Esophagus squamous epithelium (tissue), 5 donors: ENCODE measurements at regions not wholly inside any gene's neighbourhood (a gene's known extent, or its start where the extent isn't known, plus 50 kb on each side); places are given as distances from the start of the nearest gene placed in this dataset.

Experiments used
- DNase-seq: peaks from one replicate; lab custom pipeline; 2025; lab: John Stamatoyannopoulos, UW
- H3K27ac ChIP-seq, 4 donors: fragments of 200-600 bp; sonication (generic); one replicate each; pipeline ENCODE4 v1.5.1; 2016 to 2019; ENCODE audit warnings: mild to moderate bottlenecking in 1 of 4
- H3K27me3 ChIP-seq, 4 donors: fragments of 200-600 bp; sonication (generic); 1 replicate in 3 of 4; 2 replicates in 1 of 4; pipeline versions ENCODE4 v1.5.1 to v1.6.0; 2017 to 2021; ENCODE audit warnings: antibody characterized with exemption in 1 of 4
- H3K36me3 ChIP-seq, 3 donors: fragments of 200-600 bp; sonication (generic); one replicate each; pipeline ENCODE4 v1.5.1; 2016 to 2019
- H3K4me1 ChIP-seq, 3 donors: fragments of 200-600 bp; sonication (generic); one replicate each; pipeline ENCODE4 v1.5.1; 2017 to 2019
- H3K4me3 ChIP-seq, 4 donors: fragments of 200-600 bp; sonication (generic); 1 replicate in 3 of 4; 2 replicates in 1 of 4; pipeline ENCODE4 v1.5.1; 2016 to 2019; ENCODE audit warnings: mild to moderate bottlenecking in 2 of 4, moderate library complexity in 1 of 4
- H3K9me3 ChIP-seq, 3 donors: fragments of 200-600 bp; sonication (generic); one replicate each; pipeline ENCODE4 v1.5.1; 2016 to 2019
- POLR2A ChIP-seq, 4 donors: fragments of 450-650 bp; IDR thresholded peaks; one replicate each; pipeline ENCODE4 v1.6.1; 2017; ENCODE audit warnings: antibody characterized with exemption in 4 of 4, mild to moderate bottlenecking in 4 of 4, moderate library complexity in 3 of 4
- WGBS, 2 donors: methylation state at CpG; one replicate each; pipeline ENCODE4 v1.1.5; 2018; 5-methylcytosine and 5-hydroxymethylcytosine counted together
- intact Hi-C: fragments of 100-400 bp; cut with DNase I; formaldehyde crosslinking; loops from one replicate; pipeline ENCODE4 v1.15.0; 2022
- TF ChIP-seq, protein P1 (sequence below), 6 experiments: fragments of 450-650 bp in 4 of 6; fragments of 200-600 bp in 2 of 6; sonication (generic) in 2 of 6; IDR thresholded peaks; one replicate each; pipeline ENCODE4 v1.5.1; 2016 to 2019; ENCODE audit warnings: antibody characterized with exemption in 6 of 6, mild to moderate bottlenecking in 4 of 6, moderate library complexity in 4 of 6
- donor health status: DM: yes; HTN: yes; CAD: no.

DNA sequence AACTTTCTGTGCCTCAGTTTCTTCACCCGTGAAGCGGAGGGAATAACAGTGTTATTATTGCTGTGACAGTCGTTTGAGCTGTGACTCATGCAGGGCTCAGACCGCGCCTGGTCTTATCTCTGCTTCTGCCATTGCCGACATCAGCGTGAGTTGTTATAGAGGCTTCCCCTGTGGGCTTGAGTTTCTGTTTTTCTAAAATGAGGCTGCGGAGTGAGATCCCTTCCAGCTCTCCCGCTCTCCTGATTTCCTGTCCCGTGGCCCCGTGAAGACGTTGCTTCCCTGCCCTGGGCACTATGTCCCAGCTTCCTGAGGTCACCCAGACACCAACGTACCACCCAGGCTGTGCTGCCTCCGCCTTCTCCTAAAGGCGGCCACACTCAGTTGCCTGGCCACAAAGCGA, 278.5 kb downstream of the BMP7 start:
- no peak overlapping the region for H3K27ac ChIP-seq
- TF ChIP-seq, protein P1, sequence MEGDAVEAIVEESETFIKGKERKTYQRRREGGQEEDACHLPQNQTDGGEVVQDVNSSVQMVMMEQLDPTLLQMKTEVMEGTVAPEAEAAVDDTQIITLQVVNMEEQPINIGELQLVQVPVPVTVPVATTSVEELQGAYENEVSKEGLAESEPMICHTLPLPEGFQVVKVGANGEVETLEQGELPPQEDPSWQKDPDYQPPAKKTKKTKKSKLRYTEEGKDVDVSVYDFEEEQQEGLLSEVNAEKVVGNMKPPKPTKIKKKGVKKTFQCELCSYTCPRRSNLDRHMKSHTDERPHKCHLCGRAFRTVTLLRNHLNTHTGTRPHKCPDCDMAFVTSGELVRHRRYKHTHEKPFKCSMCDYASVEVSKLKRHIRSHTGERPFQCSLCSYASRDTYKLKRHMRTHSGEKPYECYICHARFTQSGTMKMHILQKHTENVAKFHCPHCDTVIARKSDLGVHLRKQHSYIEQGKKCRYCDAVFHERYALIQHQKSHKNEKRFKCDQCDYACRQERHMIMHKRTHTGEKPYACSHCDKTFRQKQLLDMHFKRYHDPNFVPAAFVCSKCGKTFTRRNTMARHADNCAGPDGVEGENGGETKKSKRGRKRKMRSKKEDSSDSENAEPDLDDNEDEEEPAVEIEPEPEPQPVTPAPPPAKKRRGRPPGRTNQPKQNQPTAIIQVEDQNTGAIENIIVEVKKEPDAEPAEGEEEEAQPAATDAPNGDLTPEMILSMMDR (IDR thresholded peaks at IDR 0.05) = no peak
- TF ChIP-seq POLR2A (IDR thresholded peaks at IDR 0.05) = no peak
- H3K4me1 ChIP-seq = no peaks in the 10 kb centered on the region
- 68 to 72% methylated on average over 8 to 16 of the region's 16 CpGs for WGBS, 2 donors
- intact Hi-C loops = no loop called here
- no peaks in the 10 kb centered on the region for H3K36me3 ChIP-seq
- H3K27me3 ChIP-seq = peaks cover 0 to 24% (median 0%) of the 10 kb centered on the region in 4 donors
- H3K9me3 ChIP-seq = peaks cover 0 to 34% (median 7%) of the 10 kb centered on the region in 3 donors
- H3K4me3 ChIP-seq = no peak overlapping the region
- no peak for DNase-seq

DNA sequence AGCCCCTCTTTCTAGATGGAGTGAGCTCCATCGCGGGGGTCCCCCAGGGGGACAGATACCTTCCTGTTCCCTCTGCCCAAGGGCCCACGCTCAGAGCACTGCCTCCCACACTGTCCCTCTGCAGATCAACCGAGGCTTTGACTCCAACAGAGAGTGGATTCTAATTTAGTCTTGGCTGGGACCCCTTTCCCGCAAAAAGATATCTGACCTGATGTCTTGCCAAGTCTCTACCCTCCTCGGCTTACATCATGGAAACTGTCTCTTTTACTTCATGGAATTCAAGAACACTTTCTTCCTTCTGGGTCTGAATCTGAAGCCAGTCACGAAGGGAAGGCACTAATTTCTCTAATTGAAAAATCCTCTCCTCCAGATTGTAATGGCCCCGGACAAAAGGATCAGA, 278.0 kb downstream of the BMP7 start:
- H3K27ac ChIP-seq = no peak overlapping the region
- 72 to 75% methylated on average over 6 to 8 of the region's 8 CpGs for WGBS, 2 donors
- DNase-seq = no peak
- intact Hi-C loops = no loop called here
- H3K36me3 ChIP-seq = no peaks in the 10 kb centered on the region
- peaks cover 0 to 24% (median 0%) of the 10 kb centered on the region in 4 donors for H3K27me3 ChIP-seq
- TF ChIP-seq POLR2A (IDR thresholded peaks at IDR 0.05) = no peak
- TF ChIP-seq, protein P1 (IDR thresholded peaks at IDR 0.05) = no peak
- H3K4me1 ChIP-seq = no peaks in the 10 kb centered on the region
- peaks cover 0 to 32% (median 7%) of the 10 kb centered on the region in 3 donors for H3K9me3 ChIP-seq
- H3K4me3 ChIP-seq = no peak overlapping the region

DNA sequence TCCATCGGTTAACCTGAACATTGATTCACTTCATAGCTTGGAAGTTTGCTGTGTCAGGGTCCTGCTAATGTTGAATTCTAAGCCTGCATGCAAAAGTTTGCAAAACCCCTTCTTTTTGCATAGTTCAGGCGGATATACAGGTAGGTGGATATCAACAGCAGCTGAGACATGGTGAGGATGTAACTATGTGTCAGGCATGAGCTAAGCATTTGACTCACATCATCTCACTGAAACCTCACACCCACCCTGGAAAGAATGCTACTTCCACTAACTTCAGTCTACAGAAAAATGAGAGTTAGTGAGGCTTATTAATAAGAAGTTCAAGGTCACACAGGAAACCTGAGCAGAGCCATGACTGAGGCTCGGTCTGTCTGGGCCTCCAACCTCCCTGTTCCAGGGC, 276.9 kb downstream of the BMP7 start:
- WGBS, 2 donors = 89 to 94% methylated on average over 3 of the region's 3 CpGs
- Histone ChIP-seq H3K27ac (no peak overlapping the region), H3K9me3 (peaks cover 0 to 23% (median 3%) of the 10 kb centered on the region in 3 donors), H3K27me3 (peaks cover 0 to 24% (median 0%) of the 10 kb centered on the region in 4 donors), H3K4me3 (no peak overlapping the region), H3K4me1 (no peaks in the 10 kb centered on the region), H3K36me3 (no peaks in the 10 kb centered on the region)
- intact Hi-C loops = no loop called here
- TF ChIP-seq, protein P1 (IDR thresholded peaks at IDR 0.05) = no peak
- TF ChIP-seq POLR2A (IDR thresholded peaks at IDR 0.05) = no peak
- no peak for DNase-seq

DNA sequence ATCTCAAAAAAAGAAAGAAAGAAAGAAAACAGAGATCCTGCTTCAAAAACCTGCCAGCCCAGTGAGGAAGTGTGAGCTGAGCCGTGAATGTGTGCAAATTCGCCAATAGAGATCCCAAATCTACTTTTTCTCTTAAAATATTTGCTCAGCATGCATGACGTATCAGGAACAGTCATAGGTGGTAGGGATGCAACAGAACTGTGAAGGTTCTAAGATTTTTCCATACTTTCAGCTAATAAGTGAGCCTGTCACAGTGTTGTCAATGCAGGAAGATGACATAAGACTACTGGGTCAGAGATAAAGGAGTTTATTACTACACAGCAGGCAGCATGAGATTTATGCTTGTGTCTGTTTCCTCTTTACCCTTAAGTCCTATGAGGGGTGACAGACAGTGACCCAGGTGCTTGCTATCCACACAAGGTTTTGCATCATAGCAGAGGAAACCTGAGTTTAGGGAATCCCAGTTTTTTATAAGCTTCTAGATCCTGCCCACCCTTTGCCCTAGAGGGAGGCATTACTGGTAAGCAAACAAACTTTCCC, 273.4 kb downstream of the BMP7 start:
- Histone ChIP-seq H3K27ac (no peak overlapping the region), H3K9me3 (peaks cover 0 to 2% (median 0%) of the 10 kb centered on the region in 3 donors), H3K4me3 (no peak overlapping the region), H3K27me3 (peaks cover 0 to 24% (median 0%) of the 10 kb centered on the region in 4 donors), H3K36me3 (no peaks in the 10 kb centered on the region), H3K4me1 (peaks cover 0 to 16% (median 8%) of the 10 kb centered on the region in 3 donors)
- intact Hi-C loops = no loop called here
- TF ChIP-seq, protein P1 (IDR thresholded peaks at IDR 0.05) = no peak
- no peak for TF ChIP-seq POLR2A (IDR thresholded peaks at IDR 0.05)
- no peak for DNase-seq
- WGBS, 2 donors = 84 to 85% methylated on average over 3 of the region's 3 CpGs

DNA sequence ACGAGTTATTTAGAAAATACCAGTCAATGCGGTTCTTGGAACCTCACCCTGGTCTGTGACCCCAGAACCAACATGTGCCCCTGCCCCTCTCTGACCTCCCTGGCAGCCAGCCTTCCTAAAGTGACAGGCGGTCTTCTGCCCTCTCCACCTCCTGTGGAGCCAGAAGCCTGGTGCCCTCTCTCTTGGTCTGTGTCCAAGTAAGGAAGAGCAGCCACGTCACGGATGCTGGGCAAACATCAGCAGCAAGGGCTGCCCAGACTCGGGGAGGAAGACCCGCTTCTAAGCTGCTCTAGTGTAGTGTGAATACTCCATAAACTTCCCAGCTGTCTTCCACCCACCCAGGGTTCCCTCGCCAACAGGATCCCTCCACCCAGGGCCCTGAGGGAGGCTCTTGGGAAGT, 272.4 kb downstream of the BMP7 start:
- TF ChIP-seq, protein P1 (IDR thresholded peaks at IDR 0.05) = no peak
- TF ChIP-seq POLR2A (IDR thresholded peaks at IDR 0.05) = no peak

More for the DNA sequence above, 272.4 kb downstream of the BMP7 start:
- no peak overlapping the region for H3K4me3 ChIP-seq
- intact Hi-C loops = no loop called here
- WGBS, 2 donors = 73 to 85% methylated on average over 2 to 6 of the region's 8 CpGs
- H3K27ac ChIP-seq = no peak overlapping the region
- H3K9me3 ChIP-seq = peaks cover 0 to 11% (median 9%) of the 10 kb centered on the region in 3 donors
- H3K36me3 ChIP-seq = no peaks in the 10 kb centered on the region
- DNase-seq = no peak
- peaks cover 0 to 16% (median 8%) of the 10 kb centered on the region in 3 donors for H3K4me1 ChIP-seq
- H3K27me3 ChIP-seq = peaks cover 0 to 21% (median 0%) of the 10 kb centered on the region in 4 donors
